GM18517 (cell line): ENCODE measurements at regions not wholly inside any gene's neighbourhood (a gene's known extent, or its start where the extent isn't known, plus 50 kb on each side); places are given as distances from the start of the nearest gene placed in this dataset.

Source experiments
- ATAC-seq: cut with Tn5 transposase; IDR thresholded peaks from one replicate; pipeline ENCODE4 v1.9.1; 2021; ENCODE audit warnings: mild to moderate bottlenecking, moderate library complexity; ENCODE audit not compliant: unreplicated experiment

GRCh38 chr1:80892539-80892938, 908.2 kb upstream of the ADGRL2 start:
- no peak for ATAC-seq

GRCh38 chr1:80891871-80892270, 908.9 kb upstream of the ADGRL2 start:
- no peak for ATAC-seq

- ATAC-seq, result no peak
Observed at GRCh38 chr1:80882553-80882952, 918.2 kb upstream of the ADGRL2 start.

GRCh38 chr1:80878343-80878742, 922.4 kb upstream of the ADGRL2 start:
- no peak for ATAC-seq

GRCh38 chr1:80876035-80876434, 924.7 kb upstream of the ADGRL2 start:
- ATAC-seq, result no peak

- no peak for ATAC-seq
Observed at GRCh38 chr1:80869299-80869698, 931.4 kb upstream of the ADGRL2 start.

GRCh38 chr1:80847904-80848303, 952.8 kb upstream of the ADGRL2 start:
- no peak for ATAC-seq

- ATAC-seq, result no peak
Observed at GRCh38 chr1:80846966-80847365, 953.8 kb upstream of the ADGRL2 start.

- ATAC-seq, result no peak
Observed at GRCh38 chr1:80842796-80843195, 957.9 kb upstream of the ADGRL2 start.

GRCh38 chr1:80841261-80841660, 959.5 kb upstream of the ADGRL2 start:
- ATAC-seq, result no peak

GRCh38 chr1:80837066-80837465, 963.7 kb upstream of the ADGRL2 start:
- ATAC-seq, result no peak

- no peak for ATAC-seq
Observed at GRCh38 chr1:80836505-80836904, 964.2 kb upstream of the ADGRL2 start.

- no peak for ATAC-seq
Observed at GRCh38 chr1:80827666-80828065, 973.1 kb upstream of the ADGRL2 start.

GRCh38 chr1:80825067-80825466, 975.7 kb upstream of the ADGRL2 start:
- ATAC-seq, result no peak

- ATAC-seq, result no peak
Observed at GRCh38 chr1:80818211-80818610, 982.5 kb upstream of the ADGRL2 start.

- ATAC-seq, result no peak
Observed at GRCh38 chr1:80807981-80808380, 992.8 kb upstream of the ADGRL2 start.

GRCh38 chr1:80806431-80806830, 994.3 kb upstream of the ADGRL2 start:
- no peak for ATAC-seq

GRCh38 chr1:80801695-80802094, 999.0 kb upstream of the ADGRL2 start:
- no peak for ATAC-seq

GRCh38 chr1:80799457-80799856, 1001.3 kb upstream of the ADGRL2 start:
- no peak for ATAC-seq

GRCh38 chr1:80779275-80779674, 1021.5 kb upstream of the ADGRL2 start:
- no peak for ATAC-seq

GRCh38 chr1:80778094-80778840, 1022.5 kb upstream of the ADGRL2 start:
- no peak for ATAC-seq

- ATAC-seq, result no peak
Observed at GRCh38 chr1:80776266-80776665, 1024.5 kb upstream of the ADGRL2 start.

- ATAC-seq, result no peak
Observed at GRCh38 chr1:80769208-80769750, 1031.5 kb upstream of the ADGRL2 start.
